Natural killer cell (primary cell): ENCODE measurements at regions not wholly inside any gene's neighbourhood (a gene's known extent, or its start where the extent isn't known, plus 50 kb on each side); places are given as distances from the start of the nearest gene placed in this dataset.

ENCODE experiments used
- ATAC-seq, 3 donors: fragments of 150-1000 bp in 2 of 3; fragments of 200-7000 bp in 1 of 3; cut with Tn5 transposase; 1 replicate in 1 of 3; 2 replicates in 2 of 3; pipeline ENCODE4 v1.10.0; 2021; ENCODE audit warnings: mild to moderate bottlenecking in 2 of 3, moderate library complexity in 2 of 3
- DNase-seq, 2 donors: peaks; one replicate each; pipeline versions ENCODE4 v3.0.0 to v3.0.0-alpha.2; 2013 to 2021; ENCODE audit warnings: mixed read lengths in 1 of 2
- H3K27ac ChIP-seq: one replicate; pipeline ENCODE4 v1.5.1; 2013; ENCODE audit warnings: mild to moderate bottlenecking, low read length
- H3K27me3 ChIP-seq: one replicate; pipeline ENCODE4 v1.6.1; 2013; ENCODE audit warnings: low read length; ENCODE audit not compliant: control insufficient read depth, insufficient read depth
- H3K36me3 ChIP-seq: one replicate; pipeline ENCODE4 v1.6.1; 2013; ENCODE audit warnings: low read length; ENCODE audit not compliant: control insufficient read depth, insufficient read depth
- H3K4me1 ChIP-seq: one replicate; pipeline ENCODE4 v1.6.1; 2013; ENCODE audit warnings: low read length; ENCODE audit not compliant: control insufficient read depth, insufficient read depth
- H3K4me3 ChIP-seq: one replicate; pipeline ENCODE4 v1.5.1; 2013; ENCODE audit warnings: low read length
- H3K9me3 ChIP-seq: one replicate; pipeline ENCODE4 v1.6.1; 2013; ENCODE audit warnings: low read length; ENCODE audit not compliant: control insufficient read depth, insufficient read depth
- H3K27ac Mint-ChIP-seq, 2 donors: one replicate each; pipeline ENCODE4 v1.8.0; 2022; ENCODE audit warnings: mild to moderate bottlenecking in 2 of 2, mixed read lengths in 2 of 2, moderate library complexity in 1 of 2
- H3K27me3 Mint-ChIP-seq, 2 donors: one replicate each; pipeline ENCODE4 v1.8.0; 2022; ENCODE audit warnings: low read depth in 2 of 2, mixed read lengths in 2 of 2
- H3K36me3 Mint-ChIP-seq: one replicate; pipeline ENCODE4 v1.8.0; 2022; ENCODE audit warnings: mixed read lengths
- H3K4me1 Mint-ChIP-seq, 2 donors: one replicate each; pipeline ENCODE4 v1.8.0; 2022; ENCODE audit warnings: mixed read lengths in 2 of 2
- H3K4me3 Mint-ChIP-seq: one replicate; pipeline ENCODE4 v1.8.0; 2022; ENCODE audit warnings: mild to moderate bottlenecking, moderate library complexity, mixed read lengths
- H3K9me3 Mint-ChIP-seq, 2 donors: one replicate each; pipeline ENCODE4 v1.8.0; 2022; ENCODE audit warnings: mixed read lengths in 2 of 2
- WGBS: methylation state at CpG from one replicate; pipeline ENCODE4 v1.1.7; 2013; ENCODE audit warnings: missing lambda C conversion rate; ENCODE audit not compliant: insufficient coverage; 5-methylcytosine and 5-hydroxymethylcytosine counted together
- intact Hi-C: fragments of 100-400 bp; cut with micrococcal nuclease; formaldehyde crosslinking; loops from one replicate; pipeline ENCODE4 v1.14.2; 2022
- TF ChIP-seq, protein P1 (sequence below): fragments of 200-600 bp; IDR thresholded peaks from one replicate; pipeline ENCODE4 v1.8.0; 2022; ENCODE audit warnings: antibody characterized with exemption

DNA sequence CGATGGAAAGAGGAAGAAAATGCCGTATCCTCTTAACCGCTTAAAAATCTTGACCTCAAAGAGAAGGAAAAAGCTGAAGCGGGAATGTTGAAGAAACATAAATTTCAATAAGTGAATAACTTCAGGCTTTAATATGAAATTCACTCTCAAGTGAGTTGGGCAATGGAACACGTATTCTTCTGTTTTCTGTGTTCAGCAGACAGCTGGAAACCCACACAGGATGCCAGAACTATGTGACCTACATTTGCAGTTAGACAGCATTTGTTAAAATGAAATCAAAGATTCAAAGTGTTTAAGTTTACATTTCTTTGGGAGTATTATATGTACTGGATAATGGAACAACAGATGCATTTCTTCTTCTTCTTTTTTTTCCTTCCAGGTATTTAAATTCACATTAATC is 80.5 kb upstream of the SPATS2L start:
- Mint-ChIP-seq H3K4me1 (no peaks in the 10 kb centered on the region), H3K9me3 (peaks cover 0 to 2% of the 10 kb centered on the region in 2 donors), H3K27ac (no peak overlapping the region), H3K4me3 (no peak overlapping the region), H3K36me3 (no peaks in the 10 kb centered on the region), H3K27me3 (peaks cover 13 to 19% of the 10 kb centered on the region in 2 donors)
- no peak for ATAC-seq
- TF ChIP-seq, protein P1, sequence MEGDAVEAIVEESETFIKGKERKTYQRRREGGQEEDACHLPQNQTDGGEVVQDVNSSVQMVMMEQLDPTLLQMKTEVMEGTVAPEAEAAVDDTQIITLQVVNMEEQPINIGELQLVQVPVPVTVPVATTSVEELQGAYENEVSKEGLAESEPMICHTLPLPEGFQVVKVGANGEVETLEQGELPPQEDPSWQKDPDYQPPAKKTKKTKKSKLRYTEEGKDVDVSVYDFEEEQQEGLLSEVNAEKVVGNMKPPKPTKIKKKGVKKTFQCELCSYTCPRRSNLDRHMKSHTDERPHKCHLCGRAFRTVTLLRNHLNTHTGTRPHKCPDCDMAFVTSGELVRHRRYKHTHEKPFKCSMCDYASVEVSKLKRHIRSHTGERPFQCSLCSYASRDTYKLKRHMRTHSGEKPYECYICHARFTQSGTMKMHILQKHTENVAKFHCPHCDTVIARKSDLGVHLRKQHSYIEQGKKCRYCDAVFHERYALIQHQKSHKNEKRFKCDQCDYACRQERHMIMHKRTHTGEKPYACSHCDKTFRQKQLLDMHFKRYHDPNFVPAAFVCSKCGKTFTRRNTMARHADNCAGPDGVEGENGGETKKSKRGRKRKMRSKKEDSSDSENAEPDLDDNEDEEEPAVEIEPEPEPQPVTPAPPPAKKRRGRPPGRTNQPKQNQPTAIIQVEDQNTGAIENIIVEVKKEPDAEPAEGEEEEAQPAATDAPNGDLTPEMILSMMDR: no peak
- Histone ChIP-seq H3K4me3 (no peak overlapping the region), H3K36me3 (no peaks in the 10 kb centered on the region), H3K27me3 (no peaks in the 10 kb centered on the region), H3K9me3 (no peaks in the 10 kb centered on the region), H3K27ac (no peak overlapping the region), H3K4me1 (no peaks in the 10 kb centered on the region)
- 74% methylated on average over 5 of the region's 5 CpGs for WGBS
- intact Hi-C loops: no loop called here
- no peak for DNase-seq

DNA sequence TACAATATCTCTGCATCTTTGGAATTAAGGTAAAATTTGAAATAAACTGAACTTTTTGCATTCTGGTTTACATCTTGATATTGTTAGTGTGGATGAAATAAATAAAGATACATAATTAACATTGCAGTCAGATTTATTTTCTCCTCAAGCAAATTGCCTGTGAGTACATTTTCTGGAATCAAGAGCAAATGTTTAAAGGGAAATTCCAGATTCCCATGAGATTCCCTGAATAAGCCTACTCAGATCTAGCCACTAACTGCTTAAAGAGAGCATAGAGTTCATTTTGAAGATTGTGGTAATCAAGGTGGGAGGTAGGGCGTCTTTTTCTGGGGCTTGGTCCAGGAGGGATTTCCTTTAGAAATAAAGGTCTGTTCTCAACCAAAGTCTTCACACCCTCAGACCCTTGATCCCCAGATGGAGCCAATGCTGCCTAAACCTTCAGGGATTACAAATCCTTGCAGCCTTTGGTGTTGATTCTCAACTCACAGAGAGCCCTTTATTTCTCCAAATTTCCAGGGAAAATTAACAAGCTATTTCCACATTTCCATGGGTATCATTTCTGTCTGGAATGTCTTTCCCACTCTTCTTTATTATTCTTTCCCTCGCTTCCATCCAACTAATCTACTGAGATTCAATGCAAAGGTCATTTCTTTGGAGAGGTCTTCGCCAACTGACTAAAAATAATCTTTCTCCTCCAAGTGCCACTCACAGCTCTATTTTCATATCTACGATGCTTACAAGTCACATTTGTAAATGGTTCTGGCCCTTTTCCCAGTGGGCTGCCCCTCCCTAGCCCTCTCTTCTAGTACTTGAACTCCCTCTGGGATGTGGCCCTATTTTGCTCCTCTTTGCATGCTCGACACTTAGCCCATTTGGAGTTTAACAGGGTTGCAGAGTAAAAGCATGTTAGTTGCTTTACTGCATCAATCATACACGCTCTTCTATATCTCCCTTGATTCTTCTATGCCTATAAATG is 79.8 kb upstream of the SPATS2L start:
- WGBS: 93% methylated on average over 5 of the region's 6 CpGs
- no peaks in the 10 kb centered on the region for H3K4me1 ChIP-seq
- no peaks in the 10 kb centered on the region for H3K9me3 ChIP-seq
- no peak overlapping the region for H3K4me3 ChIP-seq
- Mint-ChIP-seq H3K9me3 (peaks cover 0 to 2% of the 10 kb centered on the region in 2 donors), H3K27me3 (peaks cover 8 to 11% of the 10 kb centered on the region in 2 donors), H3K36me3 (no peaks in the 10 kb centered on the region), H3K4me1 (no peaks in the 10 kb centered on the region), H3K4me3 (no peak overlapping the region), H3K27ac (no peak overlapping the region)
- H3K36me3 ChIP-seq: no peaks in the 10 kb centered on the region
- DNase-seq (no peak), ATAC-seq (no peak)
- intact Hi-C loops: no loop called here
- no peaks in the 10 kb centered on the region for H3K27me3 ChIP-seq
- TF ChIP-seq, protein P1: no peak
- H3K27ac ChIP-seq: no peak overlapping the region

DNA sequence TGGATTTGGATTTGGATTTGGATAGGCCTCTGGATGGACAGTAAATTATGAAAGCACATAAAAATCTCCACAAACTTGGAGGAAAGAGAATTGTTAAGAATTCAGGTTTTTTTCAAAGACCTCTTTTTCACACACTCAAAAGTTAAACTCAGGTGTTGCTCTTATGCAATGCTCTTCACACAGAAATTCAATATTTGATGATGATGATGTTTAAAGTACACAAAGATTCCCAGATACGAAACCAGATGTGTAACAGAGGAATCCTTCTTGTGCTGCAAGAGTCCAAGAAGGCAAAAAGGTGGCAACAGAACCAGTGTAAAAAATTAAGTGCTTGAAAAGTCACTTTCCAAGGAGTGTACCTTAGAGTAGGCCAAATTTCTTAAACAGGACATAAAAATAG is 75.8 kb upstream of the SPATS2L start:
- Histone ChIP-seq H3K27ac (no peak overlapping the region), H3K4me1 (no peaks in the 10 kb centered on the region), H3K27me3 (no peaks in the 10 kb centered on the region), H3K9me3 (no peaks in the 10 kb centered on the region), H3K36me3 (no peaks in the 10 kb centered on the region), H3K4me3 (no peak overlapping the region)
- Mint-ChIP-seq H3K27me3 (peaks cover 9 to 14% of the 10 kb centered on the region in 2 donors), H3K4me1 (no peaks in the 10 kb centered on the region), H3K9me3 (no peaks in the 10 kb centered on the region), H3K27ac (no peak overlapping the region), H3K36me3 (no peaks in the 10 kb centered on the region), H3K4me3 (no peak overlapping the region)
- 87% methylated on average over 1 of the region's 1 CpG for WGBS
- TF ChIP-seq, protein P1: no peak
- intact Hi-C loops: no loop called here
- DNase-seq (no peak), ATAC-seq (no peak)
